AG10803 (cell line): ENCODE measurements at regions not wholly inside any gene's neighbourhood (a gene's known extent, or its start where the extent isn't known, plus 50 kb on each side); places are given as distances from the start of the nearest gene placed in this dataset.

Source experiments
- DNase-seq: peaks from one replicate; pipeline ENCODE4 v3.0.0; 2010; ENCODE audit warnings: low read depth
- H3K4me3 ChIP-seq: 2 replicates; pipeline ENCODE4 v1.5.1; 2011; ENCODE audit warnings: mild to moderate bottlenecking, low read length, control low read depth
- TF ChIP-seq, protein P1 (sequence below): conservative IDR thresholded peaks from 2 replicates; pipeline ENCODE4 v1.5.1; 2011; ENCODE audit warnings: mild to moderate bottlenecking, low read length, control low read depth, inconsistent platforms

DNA sequence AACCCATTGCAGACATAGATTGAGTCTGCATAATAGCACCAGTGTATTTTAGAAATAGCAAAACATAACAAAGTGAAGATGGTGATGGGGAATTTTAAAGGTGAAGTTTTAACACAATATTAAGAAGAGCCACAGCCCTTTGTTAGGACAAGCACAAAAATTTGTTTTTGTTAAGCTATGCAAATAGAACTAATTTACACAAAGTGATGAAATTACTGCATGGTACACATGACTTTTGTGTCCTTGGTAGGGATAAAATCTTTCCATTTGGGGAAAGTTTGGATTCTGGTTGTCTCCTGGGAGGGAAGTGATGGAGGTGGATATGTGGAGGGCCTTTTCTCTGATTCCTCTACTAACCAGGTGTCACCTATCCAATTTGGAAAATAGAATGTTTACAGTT lies 50.4 kb upstream of the MTNR1B start:
- no peak overlapping the region for H3K4me3 ChIP-seq
- no peak for DNase-seq
- TF ChIP-seq, protein P1, sequence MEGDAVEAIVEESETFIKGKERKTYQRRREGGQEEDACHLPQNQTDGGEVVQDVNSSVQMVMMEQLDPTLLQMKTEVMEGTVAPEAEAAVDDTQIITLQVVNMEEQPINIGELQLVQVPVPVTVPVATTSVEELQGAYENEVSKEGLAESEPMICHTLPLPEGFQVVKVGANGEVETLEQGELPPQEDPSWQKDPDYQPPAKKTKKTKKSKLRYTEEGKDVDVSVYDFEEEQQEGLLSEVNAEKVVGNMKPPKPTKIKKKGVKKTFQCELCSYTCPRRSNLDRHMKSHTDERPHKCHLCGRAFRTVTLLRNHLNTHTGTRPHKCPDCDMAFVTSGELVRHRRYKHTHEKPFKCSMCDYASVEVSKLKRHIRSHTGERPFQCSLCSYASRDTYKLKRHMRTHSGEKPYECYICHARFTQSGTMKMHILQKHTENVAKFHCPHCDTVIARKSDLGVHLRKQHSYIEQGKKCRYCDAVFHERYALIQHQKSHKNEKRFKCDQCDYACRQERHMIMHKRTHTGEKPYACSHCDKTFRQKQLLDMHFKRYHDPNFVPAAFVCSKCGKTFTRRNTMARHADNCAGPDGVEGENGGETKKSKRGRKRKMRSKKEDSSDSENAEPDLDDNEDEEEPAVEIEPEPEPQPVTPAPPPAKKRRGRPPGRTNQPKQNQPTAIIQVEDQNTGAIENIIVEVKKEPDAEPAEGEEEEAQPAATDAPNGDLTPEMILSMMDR, result no peak
